DND-41 (cell line): ENCODE measurements at regions not wholly inside any gene's neighbourhood (a gene's known extent, or its start where the extent isn't known, plus 50 kb on each side); places are given as distances from the start of the nearest gene placed in this dataset.

ENCODE experiments used
- ATAC-seq: fragments of 200-7000 bp; cut with Tn5 transposase; 3 replicates; pipeline ENCODE4 v1.9.1; 2021; ENCODE audit warnings: low read depth; ENCODE audit not compliant: insufficient read depth
- DNase-seq: peaks from one replicate; pipeline ENCODE4 v3.0.0-alpha.2; 2020
- H2AFZ ChIP-seq: 2 replicates; pipeline ENCODE4 v1.6.0; 2012; ENCODE audit warnings: low read depth, low read length
- H3K27ac ChIP-seq: 2 replicates; pipeline ENCODE4 v1.5.1; 2012; ENCODE audit warnings: low read length, inconsistent platforms
- H3K27me3 ChIP-seq: fragments of 200-600 bp; sonication (generic); 2 replicates; pipeline ENCODE4 v1.6.0; 2012; ENCODE audit warnings: low read length, mild to moderate bottlenecking, inconsistent platforms; ENCODE audit not compliant: insufficient read depth, poor library complexity
- H3K36me3 ChIP-seq: 2 replicates; pipeline ENCODE4 v1.5.1; 2012; ENCODE audit warnings: low read length, inconsistent platforms; ENCODE audit not compliant: insufficient read depth
- H3K4me1 ChIP-seq: 2 replicates; pipeline ENCODE4 v1.5.1; 2012; ENCODE audit warnings: mild to moderate bottlenecking, low read length; ENCODE audit not compliant: insufficient read depth
- H3K4me2 ChIP-seq: 2 replicates; pipeline ENCODE4 v1.6.0; 2012; ENCODE audit warnings: mild to moderate bottlenecking, moderate library complexity, low read length, inconsistent platforms; ENCODE audit not compliant: insufficient read depth
- H3K4me3 ChIP-seq, 2 experiments: fragments of 200-600 bp in 1 of 2; shearing (Covaris generic) in 1 of 2; 2 replicates each; pipeline ENCODE4 v1.5.1; 2012 to 2016; ENCODE audit warnings: inconsistent platforms in 2 of 2, low read length in 2 of 2, mild to moderate bottlenecking in 2 of 2, low read depth in 1 of 2, moderate library complexity in 1 of 2
- H3K79me2 ChIP-seq: 2 replicates; pipeline ENCODE4 v1.6.0; 2012; ENCODE audit warnings: low read length, inconsistent platforms; ENCODE audit not compliant: insufficient read depth
- H3K9ac ChIP-seq: 2 replicates; pipeline ENCODE4 v1.6.0; 2012; ENCODE audit warnings: low read depth, mild to moderate bottlenecking, inconsistent platforms, low read length, moderate library complexity
- H3K9me3 ChIP-seq: 2 replicates; pipeline ENCODE4 v1.5.1; 2012; ENCODE audit warnings: low read length, moderate library complexity, mild to moderate bottlenecking, inconsistent platforms; ENCODE audit not compliant: insufficient read depth, severe bottlenecking
- H4K20me1 ChIP-seq: 2 replicates; pipeline ENCODE4 v1.6.0; 2012; ENCODE audit warnings: low read length; ENCODE audit not compliant: insufficient read depth
- EZH2 ChIP-seq: IDR thresholded peaks from 3 replicates; pipeline ENCODE4 v1.6.1; 2012; ENCODE audit warnings: borderline replicate concordance, low read depth, mild to moderate bottlenecking, moderate library complexity, low read length, inconsistent platforms; ENCODE audit not compliant: severe bottlenecking
- TF ChIP-seq, protein P1 (sequence below): IDR thresholded peaks from 2 replicates; pipeline ENCODE4 v1.5.1; 2012; ENCODE audit warnings: borderline replicate concordance, low read length, moderate library complexity, mild to moderate bottlenecking; ENCODE audit not compliant: poor library complexity, severe bottlenecking; ENCODE audit errors: extremely low read depth

DNA sequence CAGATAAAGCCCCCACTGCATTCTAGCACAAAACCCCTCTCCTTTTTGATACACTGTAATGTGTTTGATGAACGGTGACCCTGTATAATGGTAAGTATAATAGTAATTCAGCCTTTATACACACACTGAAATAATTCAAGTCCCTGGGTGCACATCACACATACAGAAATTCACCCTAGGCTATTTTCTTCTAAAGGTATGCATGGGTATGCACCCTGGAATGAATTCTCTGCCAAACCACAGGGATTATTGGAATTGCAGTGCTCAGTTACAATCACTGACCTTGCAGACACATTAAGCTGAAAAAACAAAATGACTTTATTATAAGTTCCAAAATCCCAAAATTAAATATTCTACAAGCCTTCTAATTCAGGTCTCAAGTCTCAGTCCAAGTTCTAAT is 245.9 kb upstream of the FAT3 start:
- peaks cover 2% of the 10 kb centered on the region for H3K9me3 ChIP-seq
- ATAC-seq: no peak
- H3K4me1 ChIP-seq: no peaks in the 10 kb centered on the region
- TF ChIP-seq, protein P1, sequence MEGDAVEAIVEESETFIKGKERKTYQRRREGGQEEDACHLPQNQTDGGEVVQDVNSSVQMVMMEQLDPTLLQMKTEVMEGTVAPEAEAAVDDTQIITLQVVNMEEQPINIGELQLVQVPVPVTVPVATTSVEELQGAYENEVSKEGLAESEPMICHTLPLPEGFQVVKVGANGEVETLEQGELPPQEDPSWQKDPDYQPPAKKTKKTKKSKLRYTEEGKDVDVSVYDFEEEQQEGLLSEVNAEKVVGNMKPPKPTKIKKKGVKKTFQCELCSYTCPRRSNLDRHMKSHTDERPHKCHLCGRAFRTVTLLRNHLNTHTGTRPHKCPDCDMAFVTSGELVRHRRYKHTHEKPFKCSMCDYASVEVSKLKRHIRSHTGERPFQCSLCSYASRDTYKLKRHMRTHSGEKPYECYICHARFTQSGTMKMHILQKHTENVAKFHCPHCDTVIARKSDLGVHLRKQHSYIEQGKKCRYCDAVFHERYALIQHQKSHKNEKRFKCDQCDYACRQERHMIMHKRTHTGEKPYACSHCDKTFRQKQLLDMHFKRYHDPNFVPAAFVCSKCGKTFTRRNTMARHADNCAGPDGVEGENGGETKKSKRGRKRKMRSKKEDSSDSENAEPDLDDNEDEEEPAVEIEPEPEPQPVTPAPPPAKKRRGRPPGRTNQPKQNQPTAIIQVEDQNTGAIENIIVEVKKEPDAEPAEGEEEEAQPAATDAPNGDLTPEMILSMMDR: no peak
- TF ChIP-seq EZH2: no peak
- no peaks in the 10 kb centered on the region for H3K36me3 ChIP-seq
- H3K79me2 ChIP-seq: no peaks in the 10 kb centered on the region
- no peak for DNase-seq
- H3K27ac ChIP-seq: no peak overlapping the region
- H4K20me1 ChIP-seq: no peaks in the 10 kb centered on the region
- H3K27me3 ChIP-seq: no peaks in the 10 kb centered on the region
- H3K9ac ChIP-seq: no peak overlapping the region
- H2AFZ ChIP-seq: no peak overlapping the region
- no peak overlapping the region for H3K4me2 ChIP-seq
- H3K4me3 ChIP-seq: no peak overlapping the region

DNA sequence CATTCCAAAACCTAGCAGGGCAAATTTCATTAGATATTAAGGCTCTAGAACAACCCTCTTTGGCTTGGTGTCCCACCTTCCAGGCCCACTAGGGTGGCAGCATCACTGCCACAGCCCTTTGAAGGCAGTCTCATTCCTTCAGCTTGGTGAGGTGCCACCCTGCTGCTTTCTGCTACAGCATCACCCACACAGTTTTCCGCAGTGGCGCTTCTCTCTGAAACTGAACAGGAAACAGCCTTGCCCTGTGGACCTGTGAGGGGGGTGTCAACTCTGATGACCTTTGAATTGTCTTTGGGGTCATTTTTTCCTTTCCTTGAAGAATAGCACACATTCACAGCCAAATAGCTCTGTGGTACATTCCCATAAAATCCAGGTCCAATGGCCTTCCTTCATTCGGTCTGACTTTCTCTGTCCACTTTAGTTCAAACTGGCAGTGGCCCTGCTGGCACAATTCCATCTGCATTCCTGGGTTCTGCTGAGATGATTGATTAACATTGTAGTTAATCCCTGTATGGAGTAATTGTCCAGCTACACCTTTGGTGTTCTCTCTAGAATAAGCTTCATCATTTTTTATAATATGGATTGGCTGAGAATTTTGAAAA is 251.9 kb upstream of the FAT3 start:
- no peak overlapping the region for H3K27ac ChIP-seq
- no peaks in the 10 kb centered on the region for H3K79me2 ChIP-seq
- no peak overlapping the region for H3K9ac ChIP-seq
- H3K4me2 ChIP-seq: no peak overlapping the region
- H3K4me1 ChIP-seq: peaks cover 11% of the 10 kb centered on the region; the same call in 1 of the 2 replicates
- H4K20me1 ChIP-seq: no peaks in the 10 kb centered on the region
- no peaks in the 10 kb centered on the region for H3K36me3 ChIP-seq
- H3K9me3 ChIP-seq: no peaks in the 10 kb centered on the region
- no peaks in the 10 kb centered on the region for H3K27me3 ChIP-seq
- no peak overlapping the region for H3K4me3 ChIP-seq
- TF ChIP-seq EZH2: no peak
- TF ChIP-seq, protein P1: no peak
- ATAC-seq (no peak), DNase-seq (no peak)
- H2AFZ ChIP-seq: no peak overlapping the region

DNA sequence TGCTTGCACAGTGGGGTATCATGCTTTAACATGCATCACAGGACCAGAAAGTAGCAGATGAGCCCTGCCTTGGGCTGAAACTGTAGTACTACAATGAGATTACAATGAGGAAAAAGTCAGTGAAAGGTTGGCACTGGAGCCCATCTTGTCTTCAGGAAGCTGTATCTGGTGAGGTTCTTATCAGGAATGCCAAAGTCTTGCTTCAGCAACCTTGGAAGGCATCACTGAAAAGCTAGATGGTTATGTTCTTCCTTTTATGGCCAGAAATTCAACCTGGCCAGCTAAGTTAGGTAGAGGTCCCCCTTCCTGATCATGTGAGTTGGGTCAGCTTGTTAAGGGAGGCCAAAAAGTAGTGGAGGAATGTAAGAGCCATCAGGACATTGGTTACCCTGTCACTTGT is 254.0 kb upstream of the FAT3 start:
- Histone ChIP-seq H3K9ac (no peak overlapping the region), H4K20me1 (no peaks in the 10 kb centered on the region), H3K36me3 (no peaks in the 10 kb centered on the region), H3K4me1 (peaks cover 11% of the 10 kb centered on the region; the same call in 1 of the 2 replicates), H2AFZ (no peak overlapping the region), H3K9me3 (no peaks in the 10 kb centered on the region), H3K4me3 (no peak overlapping the region), H3K79me2 (no peaks in the 10 kb centered on the region), H3K4me2 (no peak overlapping the region), H3K27ac (no peak overlapping the region), H3K27me3 (no peaks in the 10 kb centered on the region)
- ATAC-seq: no peak
- TF ChIP-seq, protein P1: no peak
- TF ChIP-seq EZH2: no peak
- no peak for DNase-seq

DNA sequence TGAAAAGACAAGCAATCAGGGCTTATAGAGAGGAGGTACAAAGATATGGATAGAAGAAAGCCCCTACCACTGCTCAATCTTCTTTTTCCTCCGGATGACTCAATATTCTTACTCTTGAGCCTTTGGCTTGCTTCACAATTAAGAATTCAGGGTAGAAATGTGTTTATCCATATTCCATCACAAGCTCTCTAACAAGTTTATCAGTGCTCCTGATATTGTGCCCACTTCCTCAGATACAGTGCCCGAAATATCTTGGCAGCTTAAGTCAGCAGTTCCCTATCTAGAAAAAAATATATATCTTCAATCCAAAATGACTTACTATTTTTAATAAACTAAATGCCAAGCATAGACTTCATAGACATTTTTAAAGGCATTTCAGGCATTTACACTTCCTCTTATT is 255.1 kb upstream of the FAT3 start:
- DNase-seq: no peak
- ATAC-seq: no peak
- no peak overlapping the region for H3K27ac ChIP-seq

More for the DNA sequence above, 255.1 kb upstream of the FAT3 start:
- H3K4me2 ChIP-seq: no peak overlapping the region
- no peaks in the 10 kb centered on the region for H3K9me3 ChIP-seq
- TF ChIP-seq EZH2: no peak
- TF ChIP-seq, protein P1: no peak
- no peak overlapping the region for H3K9ac ChIP-seq
- no peak overlapping the region for H2AFZ ChIP-seq
- no peaks in the 10 kb centered on the region for H3K36me3 ChIP-seq
- H3K4me1 ChIP-seq: peaks cover 11% of the 10 kb centered on the region; the same call in 1 of the 2 replicates
- no peaks in the 10 kb centered on the region for H3K79me2 ChIP-seq
- H3K27me3 ChIP-seq: no peaks in the 10 kb centered on the region
- no peak overlapping the region for H3K4me3 ChIP-seq
- H4K20me1 ChIP-seq: no peaks in the 10 kb centered on the region
